ENCODE measurements at regions not wholly inside any gene's neighbourhood (a gene's known extent, or its start where the extent isn't known, plus 50 kb on each side); places are given as distances from the start of the nearest gene placed in this dataset.

- Histone ChIP-seq H4K20me1 (ENCODE audit: insufficient read depth, low read length) (no peaks in the 10 kb centered on the region), H3K4me2 (ENCODE audit: low read length) (no peak overlapping the region), H3K27ac (ENCODE audit: low read length) (no peak overlapping the region), H3K27me3 (ENCODE audit: low read depth, low read length) (no peaks in the 10 kb centered on the region), H3K4me1 (ENCODE audit: low read length) (0 out of 2 replicates have a peak, but pooled peaks cover 3% of the 10 kb centered on the region), H2AFZ (ENCODE audit: low read depth, low read length) (no peak overlapping the region), H3K79me2 (ENCODE audit: low read length) (no peaks in the 10 kb centered on the region), H3K9me3 (ENCODE audit: insufficient read depth, low read length) (no peaks in the 10 kb centered on the region), H3K4me3 (ENCODE audit: low read length) (no peak overlapping the region), H3K9ac (ENCODE audit: low read length) (no peak overlapping the region), H3K36me3 (replicated peaks; ENCODE audit: low read depth, low read length) (no peaks in the 10 kb centered on the region)
- TF ChIP-seq EZH2phosphoT487 (IDR thresholded peaks at IDR 0.05; ENCODE audit: low read depth) (no peak), CTCF (IDR thresholded peaks at IDR 0.05; ENCODE audit: low read depth, low read length) (no peak)
Measured at GRCh38 chr5:104241046-104241445, 678.5 kb upstream of the NUDT12 start.

GRCh38 chr5:104237586-104237985 is 675.0 kb upstream of the NUDT12 start:
- Histone ChIP-seq H3K27ac (ENCODE audit: low read length) (no peak overlapping the region), H3K9me3 (ENCODE audit: insufficient read depth, low read length) (no peaks in the 10 kb centered on the region), H3K4me2 (ENCODE audit: low read length) (no peak overlapping the region), H3K27me3 (ENCODE audit: low read depth, low read length) (no peaks in the 10 kb centered on the region), H3K36me3 (replicated peaks; ENCODE audit: low read depth, low read length) (no peaks in the 10 kb centered on the region), H3K4me3 (ENCODE audit: low read length) (no peak overlapping the region), H3K4me1 (ENCODE audit: low read length) (peaks cover 5% of the 10 kb centered on the region), H3K9ac (ENCODE audit: low read length) (no peak overlapping the region), H2AFZ (ENCODE audit: low read depth, low read length) (no peak overlapping the region), H4K20me1 (ENCODE audit: insufficient read depth, low read length) (no peaks in the 10 kb centered on the region), H3K79me2 (ENCODE audit: low read length) (no peaks in the 10 kb centered on the region)
- TF ChIP-seq EZH2phosphoT487 (IDR thresholded peaks at IDR 0.05; ENCODE audit: low read depth): no peak
- no peak for TF ChIP-seq CTCF (IDR thresholded peaks at IDR 0.05; ENCODE audit: low read depth, low read length)

GRCh38 chr5:104223885-104224773 is 661.5 kb upstream of the NUDT12 start:
- no peak overlapping the region for H3K4me3 ChIP-seq (ENCODE audit: low read length)
- H3K9ac ChIP-seq (ENCODE audit: low read length): no peak overlapping the region
- no peaks in the 10 kb centered on the region for H3K79me2 ChIP-seq (ENCODE audit: low read length)
- peaks cover 4% of the 10 kb centered on the region; the same call in 1 of the 2 replicates for H3K4me1 ChIP-seq (ENCODE audit: low read length)
- H2AFZ ChIP-seq (ENCODE audit: low read depth, low read length): no peak overlapping the region
- H4K20me1 ChIP-seq (ENCODE audit: insufficient read depth, low read length): no peaks in the 10 kb centered on the region
- H3K27me3 ChIP-seq (ENCODE audit: low read depth, low read length): no peaks in the 10 kb centered on the region
- no peak overlapping the region for H3K27ac ChIP-seq (ENCODE audit: low read length)
- no peak overlapping the region for H3K4me2 ChIP-seq (ENCODE audit: low read length)
- TF ChIP-seq EZH2phosphoT487 (IDR thresholded peaks at IDR 0.05; ENCODE audit: low read depth) (no peak), CTCF (IDR thresholded peaks at IDR 0.05; ENCODE audit: low read depth, low read length) (no peak)
- H3K9me3 ChIP-seq (ENCODE audit: insufficient read depth, low read length): no peaks in the 10 kb centered on the region
- no peaks in the 10 kb centered on the region for H3K36me3 ChIP-seq (replicated peaks; ENCODE audit: low read depth, low read length)

- no peak overlapping the region for H3K4me3 ChIP-seq (ENCODE audit: low read length)
- no peaks in the 10 kb centered on the region for H3K9me3 ChIP-seq (ENCODE audit: insufficient read depth, low read length)
- H4K20me1 ChIP-seq (ENCODE audit: insufficient read depth, low read length): no peaks in the 10 kb centered on the region
- H3K4me2 ChIP-seq (ENCODE audit: low read length): no peak overlapping the region
- H3K27me3 ChIP-seq (ENCODE audit: low read depth, low read length): no peaks in the 10 kb centered on the region
- H3K36me3 ChIP-seq (replicated peaks; ENCODE audit: low read depth, low read length): no peaks in the 10 kb centered on the region
- H3K27ac ChIP-seq (ENCODE audit: low read length): no peak overlapping the region
- no peak for TF ChIP-seq CTCF (IDR thresholded peaks at IDR 0.05; ENCODE audit: low read depth, low read length)
- H2AFZ ChIP-seq (ENCODE audit: low read depth, low read length): no peak overlapping the region
- no peaks in the 10 kb centered on the region for H3K79me2 ChIP-seq (ENCODE audit: low read length)
- peaks cover 32% of the 10 kb centered on the region for H3K4me1 ChIP-seq (ENCODE audit: low read length)
- no peak overlapping the region for H3K9ac ChIP-seq (ENCODE audit: low read length)
Measured at GRCh38 chr5:104218200-104218599, 655.6 kb upstream of the NUDT12 start.
